ENCODE measurements at regions not wholly inside any gene's neighbourhood (a gene's known extent, or its start where the extent isn't known, plus 50 kb on each side); places are given as distances from the start of the nearest gene placed in this dataset.

DNA sequence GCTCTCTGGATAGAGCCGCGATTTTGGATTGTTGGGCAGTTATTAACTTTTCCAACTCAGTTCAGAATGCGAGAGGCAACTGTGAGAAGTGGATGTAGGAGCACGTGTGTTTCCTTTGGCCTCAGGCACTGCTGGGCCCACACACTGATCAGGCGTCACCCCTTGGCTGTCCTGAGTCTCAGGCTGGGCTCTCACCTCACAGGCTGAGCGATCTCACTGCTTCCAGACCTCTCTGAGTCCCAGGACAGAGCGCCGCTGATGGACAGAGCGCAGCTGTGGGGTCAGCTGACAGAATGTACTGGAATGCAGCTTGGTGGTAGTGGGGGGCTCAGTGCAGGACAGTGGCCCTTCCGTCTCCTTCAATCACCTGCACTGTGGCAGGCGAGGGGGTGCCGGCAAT lies 516.2 kb downstream of the TBC1D22A start:
- Mint-ChIP-seq H3K9me3 (no peaks in the 10 kb centered on the region), H3K36me3 (no peaks in the 10 kb centered on the region), H3K4me1 (no peaks in the 10 kb centered on the region), H3K4me3 (no peak overlapping the region), H3K27ac (no peak overlapping the region), H3K27me3 (peaks cover 16 to 40% of the 10 kb centered on the region in 2 donors)
- ATAC-seq (replicated peaks) = no peak
- DNase-seq = no peak

DNA sequence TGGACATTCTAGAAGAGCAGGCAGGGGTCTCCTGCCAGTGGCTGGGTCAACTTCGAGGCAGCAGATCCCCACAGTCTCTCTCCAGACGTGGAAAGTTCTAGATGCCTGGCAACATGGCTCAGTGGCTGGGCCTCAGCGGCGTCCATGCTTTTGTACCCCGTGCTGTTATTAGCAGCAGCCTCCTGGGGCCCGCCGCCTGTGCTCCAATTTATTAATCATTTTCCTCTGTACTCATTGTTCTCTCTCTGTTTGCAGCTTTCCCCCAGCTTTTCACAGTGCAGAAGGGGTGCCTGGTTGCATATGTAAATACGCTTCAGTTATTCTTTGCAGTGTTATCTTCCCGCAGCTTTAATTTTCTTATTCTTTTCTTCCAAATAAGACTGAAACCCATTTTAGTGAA lies 515.1 kb downstream of the TBC1D22A start:
- H3K27ac Mint-ChIP-seq = no peak overlapping the region
- H3K36me3 Mint-ChIP-seq = no peaks in the 10 kb centered on the region
- H3K4me1 Mint-ChIP-seq = no peaks in the 10 kb centered on the region
- H3K27me3 Mint-ChIP-seq = peaks cover 16 to 36% of the 10 kb centered on the region in 2 donors
- H3K9me3 Mint-ChIP-seq = no peaks in the 10 kb centered on the region
- ATAC-seq (replicated peaks) (no peak), DNase-seq (no peak)
- no peak overlapping the region for H3K4me3 Mint-ChIP-seq

DNA sequence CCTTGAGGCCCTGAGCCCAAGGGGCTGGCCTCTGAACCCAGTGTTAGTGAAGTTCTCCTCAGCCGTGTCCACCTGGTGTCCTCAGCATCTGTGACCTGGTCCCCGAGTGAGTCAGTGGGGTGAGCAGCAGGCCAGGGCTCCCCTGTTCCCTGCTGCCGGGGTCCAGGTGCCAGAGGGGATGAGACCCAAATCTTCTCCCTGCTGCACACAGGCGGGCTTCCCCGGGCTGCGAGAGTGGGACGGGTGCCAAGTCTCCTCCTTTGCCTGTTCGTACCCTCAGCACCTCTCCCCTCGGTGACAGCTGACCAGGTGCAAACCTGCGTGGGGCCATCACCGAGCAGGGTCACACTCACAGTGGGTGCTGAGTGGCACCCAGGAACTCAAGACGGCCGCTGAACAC lies 514.5 kb downstream of the TBC1D22A start:
- no peak overlapping the region for H3K27ac Mint-ChIP-seq
- H3K9me3 Mint-ChIP-seq = no peaks in the 10 kb centered on the region
- no peaks in the 10 kb centered on the region for H3K4me1 Mint-ChIP-seq
- no peaks in the 10 kb centered on the region for H3K36me3 Mint-ChIP-seq
- H3K4me3 Mint-ChIP-seq = no peak overlapping the region
- ATAC-seq (replicated peaks) (no peak), DNase-seq (no peak)
- peaks cover 14 to 36% of the 10 kb centered on the region in 2 donors for H3K27me3 Mint-ChIP-seq

DNA sequence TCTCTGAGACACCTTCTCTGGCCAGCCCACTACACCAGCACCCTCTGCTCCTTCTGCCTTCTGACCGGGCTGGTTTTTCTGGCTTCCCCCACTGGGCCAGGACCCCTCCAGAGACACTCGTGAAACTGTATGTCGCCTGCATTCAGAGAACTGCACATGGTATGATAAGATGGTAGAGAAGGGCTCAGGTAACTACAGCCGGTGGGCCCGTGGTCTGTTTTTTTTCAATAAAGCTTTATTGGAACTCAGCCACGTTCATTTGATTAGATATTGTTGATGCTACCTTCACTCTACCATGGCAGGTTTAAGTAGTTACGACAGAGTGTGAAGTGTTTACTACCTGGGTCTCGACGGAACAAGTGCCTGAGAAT lies 514.0 kb downstream of the TBC1D22A start:
- Mint-ChIP-seq H3K9me3 (no peaks in the 10 kb centered on the region), H3K36me3 (no peaks in the 10 kb centered on the region), H3K27me3 (peaks cover 12 to 36% of the 10 kb centered on the region in 2 donors), H3K27ac (no peak overlapping the region), H3K4me1 (no peaks in the 10 kb centered on the region), H3K4me3 (no peak overlapping the region)
- ATAC-seq (replicated peaks) (no peak), DNase-seq (no peak)

DNA sequence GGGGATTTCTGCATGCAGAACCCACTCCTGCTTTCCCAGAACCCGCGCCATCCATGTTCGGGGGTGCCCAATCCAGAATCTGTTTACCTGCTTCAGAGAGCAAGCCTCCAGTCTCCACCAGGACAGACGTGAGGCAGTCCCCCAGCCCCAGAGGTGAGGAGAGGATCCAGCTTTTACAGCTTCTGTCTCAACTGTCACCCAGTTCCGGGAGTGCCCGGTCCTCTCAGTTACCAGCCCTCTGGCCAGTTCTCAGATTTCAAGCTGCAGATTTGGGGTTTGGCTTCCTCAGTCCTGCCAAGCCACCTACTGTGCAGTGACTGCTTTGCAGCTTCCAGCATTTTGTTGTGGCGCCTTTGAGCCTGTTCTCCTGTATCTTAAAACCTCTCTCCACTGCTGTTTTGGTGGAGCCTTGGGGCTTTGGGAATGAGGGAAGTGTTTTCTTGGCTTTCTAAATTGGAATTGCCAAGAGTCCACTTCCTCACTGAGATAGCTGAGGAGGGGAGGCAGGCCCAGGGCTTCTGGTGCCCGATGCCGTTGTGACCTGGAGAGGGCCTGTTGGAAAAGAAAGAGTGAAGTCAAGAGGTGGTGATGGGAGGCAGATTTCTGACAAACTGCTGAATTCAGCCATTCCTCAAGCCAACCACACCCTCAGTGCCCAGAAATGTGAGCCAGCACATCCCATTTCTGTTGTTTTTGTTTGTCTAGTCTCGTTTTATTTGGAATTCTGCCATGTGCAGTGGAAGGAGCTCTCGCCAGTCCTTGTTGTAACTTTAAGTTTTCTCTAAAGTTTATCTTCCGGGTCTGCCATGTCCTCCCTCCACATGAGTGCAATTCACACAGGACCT lies 513.4 kb downstream of the TBC1D22A start:
- H3K4me1 Mint-ChIP-seq = no peaks in the 10 kb centered on the region
- H3K9me3 Mint-ChIP-seq = no peaks in the 10 kb centered on the region
- no peak for DNase-seq
- no peak overlapping the region for H3K4me3 Mint-ChIP-seq
- H3K36me3 Mint-ChIP-seq = no peaks in the 10 kb centered on the region
- H3K27ac Mint-ChIP-seq = no peak overlapping the region
- ATAC-seq (replicated peaks) = no peak
- H3K27me3 Mint-ChIP-seq = peaks cover 12 to 36% of the 10 kb centered on the region in 2 donors

DNA sequence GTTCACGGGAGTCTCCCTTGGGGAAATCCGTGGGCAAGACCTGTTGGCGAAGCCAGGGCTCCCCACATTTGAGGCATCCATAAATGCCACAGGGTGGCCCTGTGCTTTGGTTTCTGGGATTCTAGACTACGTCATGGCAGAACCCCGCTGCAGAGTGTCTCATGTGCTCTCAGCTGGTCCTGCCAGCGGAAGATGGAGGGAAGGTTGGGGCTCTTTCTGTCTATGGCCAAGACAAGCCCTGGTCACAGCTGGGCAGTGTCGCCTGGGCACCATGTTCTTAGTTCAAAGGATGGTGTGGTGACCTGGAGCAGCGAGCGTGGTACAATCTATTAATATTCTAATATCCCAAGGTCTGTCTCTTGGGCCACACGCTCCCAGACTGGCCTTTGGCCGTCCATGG lies 511.7 kb downstream of the TBC1D22A start:
- peaks cover 12 to 36% of the 10 kb centered on the region in 2 donors for H3K27me3 Mint-ChIP-seq
- H3K4me1 Mint-ChIP-seq = no peaks in the 10 kb centered on the region
- H3K36me3 Mint-ChIP-seq = no peaks in the 10 kb centered on the region
- DNase-seq (no peak), ATAC-seq (replicated peaks) (no peak)
- peaks cover 0 to 2% of the 10 kb centered on the region in 2 donors for H3K9me3 Mint-ChIP-seq
- no peak overlapping the region for H3K27ac Mint-ChIP-seq
- no peak overlapping the region for H3K4me3 Mint-ChIP-seq

DNA sequence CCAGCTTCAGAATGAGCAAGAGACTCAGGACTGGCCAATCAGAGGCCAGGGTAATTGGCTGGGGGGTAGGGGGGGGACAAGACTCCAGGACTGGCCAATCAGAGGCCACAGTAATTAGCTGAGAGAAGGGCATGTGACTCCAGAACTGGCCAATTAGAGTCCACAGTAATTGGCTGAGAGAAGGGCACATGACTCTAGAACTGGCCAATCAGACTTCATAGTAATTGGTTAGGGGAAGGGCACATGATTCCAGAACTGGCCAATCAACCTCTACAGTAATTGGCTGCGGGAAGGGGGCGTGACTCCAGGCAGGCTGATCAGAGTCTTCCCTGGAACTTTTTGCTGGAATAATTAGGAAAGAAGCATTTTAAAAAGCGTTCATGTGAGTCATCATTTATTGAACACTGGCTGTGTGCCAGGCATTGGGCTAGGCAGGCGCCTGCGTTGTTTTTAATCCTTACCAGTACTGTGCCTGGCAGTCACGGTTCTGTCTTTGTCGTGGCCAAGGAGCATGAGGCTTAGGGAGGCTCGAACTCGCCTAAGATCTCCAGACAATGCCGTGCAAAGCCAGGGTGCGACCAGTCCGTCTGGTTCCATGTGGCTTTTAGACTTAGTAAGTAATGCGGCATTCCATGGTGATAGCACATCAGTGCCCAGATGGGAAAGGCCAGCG lies 508.1 kb downstream of the TBC1D22A start:
- Mint-ChIP-seq H3K36me3 (no peaks in the 10 kb centered on the region), H3K27ac (no peak overlapping the region), H3K4me1 (no peaks in the 10 kb centered on the region), H3K27me3 (peaks cover 0 to 22% of the 10 kb centered on the region in 2 donors), H3K4me3 (no peak overlapping the region), H3K9me3 (peaks cover 0 to 3% of the 10 kb centered on the region in 2 donors)
- ATAC-seq (replicated peaks) (no peak), DNase-seq (no peak)

DNA sequence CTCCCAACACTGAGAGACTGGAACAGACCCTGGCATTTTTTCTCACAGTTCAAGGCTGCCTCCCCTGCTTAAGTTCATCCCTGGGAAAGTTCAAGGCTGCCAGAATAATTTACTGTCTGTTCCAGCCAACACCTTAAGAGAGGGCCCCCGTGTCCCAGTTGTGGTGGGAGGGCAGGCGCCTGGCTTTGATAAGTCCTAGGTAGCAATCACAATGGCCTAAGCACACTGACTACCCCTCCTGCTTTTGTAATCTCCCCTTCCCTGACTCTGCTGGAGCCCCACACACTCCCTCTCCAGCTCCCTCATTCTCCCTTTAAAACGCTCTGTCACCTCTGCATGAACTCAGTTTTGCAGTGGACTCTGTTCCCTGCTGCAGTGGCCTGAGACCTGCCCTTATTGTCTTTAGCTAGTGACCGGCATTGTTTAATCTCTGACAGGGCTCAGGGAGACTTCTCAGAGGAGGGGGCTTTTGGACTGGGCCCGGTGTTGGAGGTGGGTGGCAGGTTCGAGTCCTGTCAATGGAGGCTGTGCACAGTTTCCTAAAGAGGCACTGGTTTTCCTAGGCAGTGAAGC lies 507.2 kb downstream of the TBC1D22A start:
- H3K36me3 Mint-ChIP-seq = no peaks in the 10 kb centered on the region
- no peak overlapping the region for H3K27ac Mint-ChIP-seq
- peaks cover 0 to 19% of the 10 kb centered on the region in 2 donors for H3K27me3 Mint-ChIP-seq
- H3K4me3 Mint-ChIP-seq = no peak overlapping the region
- H3K4me1 Mint-ChIP-seq = no peaks in the 10 kb centered on the region
- ATAC-seq (replicated peaks) = no peak
- no peak for DNase-seq
- peaks cover 0 to 3% of the 10 kb centered on the region in 2 donors for H3K9me3 Mint-ChIP-seq

DNA sequence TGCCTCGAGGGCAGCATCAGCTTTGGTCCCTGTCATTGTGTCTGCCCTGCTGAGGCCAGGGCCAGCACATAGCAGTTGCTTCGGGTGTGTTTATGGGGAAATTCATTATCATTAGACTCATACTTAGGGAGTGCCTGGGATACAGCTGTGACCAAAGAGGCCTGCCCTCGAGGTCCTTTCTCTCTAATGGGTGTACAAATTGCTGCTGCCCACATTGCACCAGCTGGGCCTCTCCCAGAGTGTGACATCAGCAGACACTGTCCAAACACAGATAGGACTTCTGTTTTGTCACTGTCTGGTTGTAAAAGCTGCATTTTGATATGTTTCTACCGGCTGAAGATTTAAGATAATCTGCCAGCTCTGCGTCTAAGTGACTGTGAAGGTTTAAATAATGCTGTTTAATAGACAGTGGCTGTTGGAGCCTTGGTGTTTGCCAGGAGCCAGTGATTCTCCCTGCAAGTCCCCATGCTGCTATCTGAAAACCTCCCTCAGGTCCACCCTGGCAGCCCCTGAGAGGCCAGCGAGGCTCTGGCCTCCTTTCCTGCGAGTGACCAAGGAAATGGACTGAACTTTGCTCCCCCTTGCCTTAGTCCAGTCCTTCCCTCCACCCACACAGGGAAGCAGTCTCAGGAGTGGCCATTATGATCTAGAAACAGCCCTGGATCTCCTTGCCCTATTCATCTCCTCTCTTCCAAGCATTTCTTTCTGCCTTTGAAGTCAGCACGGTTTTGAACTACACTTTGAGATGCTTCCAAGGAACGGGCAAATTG lies 505.2 kb downstream of the TBC1D22A start:
- H3K9me3 Mint-ChIP-seq = peaks cover 0 to 3% of the 10 kb centered on the region in 2 donors
- H3K4me1 Mint-ChIP-seq = no peaks in the 10 kb centered on the region
- no peak for ATAC-seq (replicated peaks)
- H3K27ac Mint-ChIP-seq = no peak overlapping the region
- no peak overlapping the region for H3K4me3 Mint-ChIP-seq
- no peaks in the 10 kb centered on the region for H3K36me3 Mint-ChIP-seq
- DNase-seq = no peak
- H3K27me3 Mint-ChIP-seq = peaks cover 0 to 11% of the 10 kb centered on the region in 2 donors

DNA sequence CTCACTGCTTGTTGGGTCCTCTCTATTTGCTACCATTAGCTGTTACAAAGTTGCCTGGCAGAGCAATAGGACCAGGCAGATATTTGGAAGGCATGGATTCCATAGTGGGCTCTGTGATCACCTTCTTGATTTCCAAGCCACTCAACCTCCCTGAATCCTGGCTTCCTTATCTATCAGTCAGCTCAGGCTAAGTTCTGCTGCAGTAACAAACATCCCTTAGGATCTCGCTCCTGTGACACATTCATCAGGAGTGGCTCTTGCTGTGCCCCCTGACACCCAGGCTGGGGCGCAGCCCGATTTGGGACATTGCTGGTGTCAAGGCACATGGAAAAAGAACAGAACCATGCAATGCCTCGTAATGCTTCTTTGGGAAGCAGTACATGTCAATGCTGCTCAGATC lies 503.9 kb downstream of the TBC1D22A start:
- Mint-ChIP-seq H3K27me3 (peaks cover 0 to 11% of the 10 kb centered on the region in 2 donors), H3K4me1 (no peaks in the 10 kb centered on the region), H3K27ac (no peak overlapping the region), H3K4me3 (no peak overlapping the region), H3K9me3 (peaks cover 0 to 4% of the 10 kb centered on the region in 2 donors), H3K36me3 (no peaks in the 10 kb centered on the region)
- ATAC-seq (replicated peaks) (no peak), DNase-seq (no peak)

DNA sequence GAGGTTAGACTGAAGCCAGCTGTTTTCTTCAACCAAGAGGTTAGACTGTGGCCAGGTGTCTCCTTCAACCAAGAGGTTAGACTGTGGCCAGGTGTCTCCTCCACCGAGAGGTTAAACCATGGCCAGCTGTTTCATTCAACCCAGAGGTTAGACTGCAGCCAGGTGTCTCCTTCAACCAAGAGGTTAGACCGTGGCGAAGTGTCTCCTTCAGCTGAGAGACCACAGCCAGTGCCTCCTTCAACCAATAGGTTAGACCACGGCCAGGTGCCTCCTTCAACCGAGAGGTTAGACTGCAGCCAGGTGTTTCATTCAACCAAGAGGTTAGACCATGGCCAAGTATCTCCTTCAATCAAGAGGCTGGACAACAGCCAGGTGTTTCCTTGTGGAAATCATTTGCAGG lies 498.1 kb downstream of the TBC1D22A start:
- peaks cover 0 to 1% of the 10 kb centered on the region in 2 donors for H3K9me3 Mint-ChIP-seq

DNA sequence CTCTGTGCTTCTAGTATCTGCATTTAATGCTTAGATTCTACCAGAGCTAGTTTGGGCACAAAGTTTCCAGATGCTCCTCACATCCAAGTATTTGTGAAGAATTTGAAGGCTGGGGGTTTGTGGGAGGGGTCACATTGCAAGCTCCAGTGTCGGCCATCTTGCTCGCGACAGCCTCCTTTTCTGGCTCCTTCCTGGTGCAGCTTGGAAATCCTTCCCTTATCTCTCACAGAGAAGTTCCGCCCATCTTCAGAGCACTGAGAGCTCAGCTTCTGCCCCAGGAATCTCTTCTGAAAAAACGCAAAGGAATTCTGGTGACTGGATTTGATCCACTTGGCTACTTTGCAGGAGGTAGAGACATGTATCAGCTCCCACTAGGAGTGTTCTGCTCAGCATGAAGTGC lies 497.5 kb downstream of the TBC1D22A start:
- no peak for DNase-seq
- peaks cover 0 to 1% of the 10 kb centered on the region in 2 donors for H3K9me3 Mint-ChIP-seq
- no peaks in the 10 kb centered on the region for H3K36me3 Mint-ChIP-seq
- no peak overlapping the region for H3K4me3 Mint-ChIP-seq
- no peak overlapping the region for H3K27ac Mint-ChIP-seq
- peaks cover 12 to 19% of the 10 kb centered on the region in 2 donors for H3K27me3 Mint-ChIP-seq
- H3K4me1 Mint-ChIP-seq = no peaks in the 10 kb centered on the region
- ATAC-seq (replicated peaks) = no peak

More for the DNA sequence above, 498.1 kb downstream of the TBC1D22A start:
- Mint-ChIP-seq H3K27ac (no peak overlapping the region), H3K4me1 (no peaks in the 10 kb centered on the region), H3K36me3 (no peaks in the 10 kb centered on the region), H3K4me3 (no peak overlapping the region), H3K27me3 (peaks cover 12 to 19% of the 10 kb centered on the region in 2 donors)
- ATAC-seq (replicated peaks) (no peak), DNase-seq (no peak)

DNA sequence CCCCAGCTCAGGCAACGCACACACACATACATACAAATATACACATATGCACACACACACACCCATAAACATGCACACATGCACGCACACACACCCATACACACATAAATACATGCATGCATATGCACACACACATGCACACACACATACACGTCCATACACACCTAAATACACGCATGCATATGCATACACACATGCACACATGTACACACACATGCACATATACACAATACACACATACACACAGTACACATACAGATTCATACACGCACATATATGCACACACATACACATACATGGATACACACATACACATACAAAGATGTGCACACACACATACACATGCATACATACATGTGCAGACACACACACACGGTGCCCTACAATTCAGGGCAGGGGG lies 496.6 kb downstream of the TBC1D22A start:
- ATAC-seq (replicated peaks) = no peak
- peaks cover 12 to 19% of the 10 kb centered on the region in 2 donors for H3K27me3 Mint-ChIP-seq
- DNase-seq = no peak
- no peak overlapping the region for H3K4me3 Mint-ChIP-seq
- no peaks in the 10 kb centered on the region for H3K36me3 Mint-ChIP-seq
- peaks cover 0 to 1% of the 10 kb centered on the region in 2 donors for H3K9me3 Mint-ChIP-seq
- no peak overlapping the region for H3K27ac Mint-ChIP-seq
- H3K4me1 Mint-ChIP-seq = no peaks in the 10 kb centered on the region

DNA sequence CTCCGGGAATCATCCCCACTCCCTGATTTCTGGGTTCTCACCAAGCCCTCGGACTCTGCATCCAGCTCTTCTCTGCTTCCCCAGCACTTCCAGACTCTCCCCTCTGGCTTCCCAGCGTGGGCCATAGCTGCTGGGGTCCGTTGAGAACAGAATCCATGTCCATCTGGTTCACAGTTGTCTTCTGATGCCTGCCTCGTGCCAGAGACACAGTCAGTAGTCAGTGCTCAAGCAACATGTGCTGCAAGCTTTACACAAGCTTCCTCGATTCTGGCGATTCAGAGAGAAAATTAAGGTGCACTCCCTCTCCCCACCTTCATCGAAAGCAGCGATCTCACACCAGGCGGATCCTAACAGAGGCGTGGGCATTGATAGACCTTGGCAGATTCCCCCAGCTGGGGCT lies 495.5 kb downstream of the TBC1D22A start:
- DNase-seq = no peak
- Mint-ChIP-seq H3K9me3 (peaks cover 0 to 1% of the 10 kb centered on the region in 2 donors), H3K27me3 (peaks cover 12 to 19% of the 10 kb centered on the region in 2 donors), H3K27ac (no peak overlapping the region), H3K4me1 (no peaks in the 10 kb centered on the region), H3K4me3 (no peak overlapping the region), H3K36me3 (no peaks in the 10 kb centered on the region)
- no peak for ATAC-seq (replicated peaks)
